ENCODE measurements at regions not wholly inside any gene's neighbourhood (a gene's known extent, or its start where the extent isn't known, plus 50 kb on each side); places are given as distances from the start of the nearest gene placed in this dataset.

DNA sequence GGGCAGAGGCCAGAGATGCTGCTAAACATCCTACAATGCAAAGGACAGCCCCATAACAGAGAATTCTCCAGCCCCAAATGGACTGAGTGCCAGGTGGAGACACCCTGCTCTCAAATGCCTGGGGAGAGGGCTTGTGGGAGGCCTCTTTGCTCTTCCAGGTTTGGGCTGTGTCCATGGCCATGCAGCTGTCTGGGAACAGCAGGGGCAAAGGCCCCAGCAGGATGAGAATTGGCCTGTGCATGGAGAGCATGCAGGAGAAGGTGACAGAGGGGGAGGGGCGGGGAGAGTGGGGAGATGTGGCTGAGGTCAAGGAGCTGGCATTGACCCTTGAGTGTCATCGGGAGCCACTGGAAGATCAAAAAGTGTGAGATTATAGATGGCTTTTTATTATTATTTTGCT is 111.5 kb upstream of the ERCC6L2 start:
- TF ChIP-seq, protein P1, sequence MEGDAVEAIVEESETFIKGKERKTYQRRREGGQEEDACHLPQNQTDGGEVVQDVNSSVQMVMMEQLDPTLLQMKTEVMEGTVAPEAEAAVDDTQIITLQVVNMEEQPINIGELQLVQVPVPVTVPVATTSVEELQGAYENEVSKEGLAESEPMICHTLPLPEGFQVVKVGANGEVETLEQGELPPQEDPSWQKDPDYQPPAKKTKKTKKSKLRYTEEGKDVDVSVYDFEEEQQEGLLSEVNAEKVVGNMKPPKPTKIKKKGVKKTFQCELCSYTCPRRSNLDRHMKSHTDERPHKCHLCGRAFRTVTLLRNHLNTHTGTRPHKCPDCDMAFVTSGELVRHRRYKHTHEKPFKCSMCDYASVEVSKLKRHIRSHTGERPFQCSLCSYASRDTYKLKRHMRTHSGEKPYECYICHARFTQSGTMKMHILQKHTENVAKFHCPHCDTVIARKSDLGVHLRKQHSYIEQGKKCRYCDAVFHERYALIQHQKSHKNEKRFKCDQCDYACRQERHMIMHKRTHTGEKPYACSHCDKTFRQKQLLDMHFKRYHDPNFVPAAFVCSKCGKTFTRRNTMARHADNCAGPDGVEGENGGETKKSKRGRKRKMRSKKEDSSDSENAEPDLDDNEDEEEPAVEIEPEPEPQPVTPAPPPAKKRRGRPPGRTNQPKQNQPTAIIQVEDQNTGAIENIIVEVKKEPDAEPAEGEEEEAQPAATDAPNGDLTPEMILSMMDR (IDR thresholded peaks at IDR 0.05) = no peak
- TF ChIP-seq POLR2A (IDR thresholded peaks at IDR 0.05) = no peak
